GM10248 (cell line): ENCODE measurements at regions not wholly inside any gene's neighbourhood (a gene's known extent, or its start where the extent isn't known, plus 50 kb on each side); places are given as distances from the start of the nearest gene placed in this dataset.
A peak's percentile ranks its signal among the peaks of the same experiment; 100 is the strongest.

Source experiments
- CTCF ChIA-PET: fragments of 300-600 bp; sonication (Branson Sonifier 250); formaldehyde crosslinking; extraction: SDS; loops from one replicate; lab custom pipeline; 2021; ENCODE audit warnings: antibody characterized with exemption; lab: Yijun Ruan, JAX
- POLR2A ChIA-PET: fragments of 350-650 bp; sonication (Branson Sonifier 250); formaldehyde crosslinking; extraction: SDS; loops from one replicate; lab custom pipeline; 2020; ENCODE audit warnings: antibody characterized with exemption; lab: Yijun Ruan, JAX
- DNase-seq: peaks from one replicate; pipeline ENCODE4 v3.0.0; 2012; ENCODE audit errors: extremely low spot score
- CTCF ChIP-seq: IDR thresholded peaks from 2 replicates; pipeline ENCODE4 v1.5.1; 2012; ENCODE audit warnings: mild to moderate bottlenecking, low read depth; ENCODE audit errors: extremely low read depth, missing control alignments, control extremely low read depth

GRCh38 chr6:149260214-149260874 is 57.2 kb upstream of the TAB2 start:
- ChIA-PET CTCF (interaction anchor here (1.5 to 2.3 kb wide), 2 partner anchors 20 to 180 kb away, joined by 3 to 8 read pairs; no protein-coding TSS in a partner anchor), POLR2A (no interaction called here)
- DNase-seq: no peak
- TF ChIP-seq CTCF: no peak

GRCh38 chr6:149261364-149262040 is 56.0 kb upstream of the TAB2 start:
- ChIA-PET POLR2A (no interaction called here), CTCF (interaction anchor here (0.8 to 2.3 kb wide), 5 partner anchors 9 to 181 kb away, joined by 3 to 11 read pairs (median 4); no protein-coding TSS in a partner anchor)
- DNase-seq: no peak
- no peak for TF ChIP-seq CTCF

GRCh38 chr6:149263321-149263720 is 54.2 kb upstream of the TAB2 start:
- no peak for DNase-seq
- TF ChIP-seq CTCF: no peak
- POLR2A ChIA-PET: no interaction called here
- CTCF ChIA-PET: interaction anchor here (1.1 to 1.5 kb wide), 2 partner anchors 17 to 48 kb away, joined by 3 read pairs; no protein-coding TSS in a partner anchor

- CTCF ChIA-PET: no interaction called here
- TF ChIP-seq CTCF: no peak
- DNase-seq: no peak
- POLR2A ChIA-PET: no interaction called here
Measured at GRCh38 chr6:149264629-149265028, 52.9 kb upstream of the TAB2 start.

GRCh38 chr6:149265945-149266344 is 51.6 kb upstream of the TAB2 start:
- CTCF ChIA-PET: interaction anchor here (1.7 kb wide), 1 partner anchor 27 kb away, joined by 5 read pairs; no protein-coding TSS in a partner anchor
- no peak for DNase-seq
- no peak for TF ChIP-seq CTCF
- POLR2A ChIA-PET: interaction anchor here (0.5 kb wide), 1 partner anchor 9 kb away, joined by 3 read pairs; no protein-coding TSS in a partner anchor

GRCh38 chr6:149266659-149267058 is 50.9 kb upstream of the TAB2 start:
- TF ChIP-seq CTCF: no peak
- POLR2A ChIA-PET: no interaction called here
- DNase-seq: peak; percentile 58
- CTCF ChIA-PET: interaction anchor here (0.9 to 2.0 kb wide), 9 partner anchors 11 to 165 kb away, joined by 3 to 8 read pairs (median 4); no protein-coding TSS in a partner anchor
